22Rv1 (cell line): ENCODE measurements at regions not wholly inside any gene's neighbourhood (a gene's known extent, or its start where the extent isn't known, plus 50 kb on each side); places are given as distances from the start of the nearest gene placed in this dataset.

Source experiments
- ZFX ChIP-seq: fragments of 450-650 bp; IDR thresholded peaks from 2 replicates; pipeline ENCODE4 v1.6.1; 2017; ENCODE audit warnings: antibody characterized with exemption, borderline replicate concordance
- TF ChIP-seq, protein P1 (sequence below): fragments of 450-650 bp; IDR thresholded peaks from 2 replicates; pipeline ENCODE4 v1.5.1; 2017; ENCODE audit warnings: mild to moderate bottlenecking

- TF ChIP-seq, protein P1, sequence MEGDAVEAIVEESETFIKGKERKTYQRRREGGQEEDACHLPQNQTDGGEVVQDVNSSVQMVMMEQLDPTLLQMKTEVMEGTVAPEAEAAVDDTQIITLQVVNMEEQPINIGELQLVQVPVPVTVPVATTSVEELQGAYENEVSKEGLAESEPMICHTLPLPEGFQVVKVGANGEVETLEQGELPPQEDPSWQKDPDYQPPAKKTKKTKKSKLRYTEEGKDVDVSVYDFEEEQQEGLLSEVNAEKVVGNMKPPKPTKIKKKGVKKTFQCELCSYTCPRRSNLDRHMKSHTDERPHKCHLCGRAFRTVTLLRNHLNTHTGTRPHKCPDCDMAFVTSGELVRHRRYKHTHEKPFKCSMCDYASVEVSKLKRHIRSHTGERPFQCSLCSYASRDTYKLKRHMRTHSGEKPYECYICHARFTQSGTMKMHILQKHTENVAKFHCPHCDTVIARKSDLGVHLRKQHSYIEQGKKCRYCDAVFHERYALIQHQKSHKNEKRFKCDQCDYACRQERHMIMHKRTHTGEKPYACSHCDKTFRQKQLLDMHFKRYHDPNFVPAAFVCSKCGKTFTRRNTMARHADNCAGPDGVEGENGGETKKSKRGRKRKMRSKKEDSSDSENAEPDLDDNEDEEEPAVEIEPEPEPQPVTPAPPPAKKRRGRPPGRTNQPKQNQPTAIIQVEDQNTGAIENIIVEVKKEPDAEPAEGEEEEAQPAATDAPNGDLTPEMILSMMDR, result no peak
- TF ChIP-seq ZFX, result no peak
Observed at GRCh38 chr14:65297744-65298143, 114.8 kb upstream of the FUT8 start.
